COLO668 (cell line): ENCODE measurements at regions not wholly inside any gene's neighbourhood (a gene's known extent, or its start where the extent isn't known, plus 50 kb on each side); places are given as distances from the start of the nearest gene placed in this dataset.

Experiments
- DNase-seq: peaks from one replicate; lab custom pipeline; 2025; ENCODE audit not compliant: unreplicated experiment; lab: John Stamatoyannopoulos, UW

- DNase-seq = no peak
These were observed 66.1 kb upstream of the MLN start for GRCh38 chr6:33869826-33870423.

- DNase-seq = no peak
These were observed 65.3 kb upstream of the MLN start for GRCh38 chr6:33869121-33869520.

- no peak for DNase-seq
These were observed 64.3 kb upstream of the MLN start for GRCh38 chr6:33868141-33868540.

GRCh38 chr6:33865478-33866077 is 61.8 kb upstream of the MLN start:
- DNase-seq = no peak

DNA sequence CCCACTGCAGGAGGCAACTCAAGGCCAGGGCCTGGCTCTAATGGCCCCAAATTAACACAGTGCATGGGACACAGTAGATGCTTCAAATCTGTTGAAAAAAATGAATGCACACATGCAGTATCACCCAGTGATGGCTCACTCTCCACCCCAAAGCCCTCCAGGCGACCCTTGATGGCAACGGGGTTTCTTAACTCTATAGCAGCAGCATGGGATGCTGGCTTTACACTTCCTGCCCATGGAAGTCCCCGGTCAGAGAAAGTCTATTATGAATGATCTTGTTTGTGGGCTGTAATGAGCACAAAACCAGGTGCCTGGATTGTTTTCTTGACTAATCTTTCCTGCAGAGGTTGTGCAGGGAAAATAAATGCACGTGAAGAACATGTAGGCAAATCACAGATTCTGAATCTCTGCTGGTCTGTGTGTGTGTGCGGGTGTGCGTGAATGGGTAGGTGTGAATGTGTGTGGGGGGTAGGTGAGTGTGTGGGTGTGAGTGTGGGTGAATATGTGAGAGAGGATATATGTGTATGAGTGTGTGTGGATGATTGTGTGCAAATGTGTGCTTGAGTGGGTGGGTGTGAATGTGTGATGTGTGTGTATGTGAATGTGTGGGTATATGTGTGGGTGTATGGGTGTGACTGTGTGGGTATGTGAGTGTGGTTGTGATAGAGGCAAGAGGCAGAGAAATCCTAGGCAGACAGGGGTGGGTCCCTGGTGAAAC is 60.1 kb upstream of the MLN start:
- DNase-seq = no peak

GRCh38 chr6:33863084-33863483 is 59.3 kb upstream of the MLN start:
- no peak for DNase-seq

DNA sequence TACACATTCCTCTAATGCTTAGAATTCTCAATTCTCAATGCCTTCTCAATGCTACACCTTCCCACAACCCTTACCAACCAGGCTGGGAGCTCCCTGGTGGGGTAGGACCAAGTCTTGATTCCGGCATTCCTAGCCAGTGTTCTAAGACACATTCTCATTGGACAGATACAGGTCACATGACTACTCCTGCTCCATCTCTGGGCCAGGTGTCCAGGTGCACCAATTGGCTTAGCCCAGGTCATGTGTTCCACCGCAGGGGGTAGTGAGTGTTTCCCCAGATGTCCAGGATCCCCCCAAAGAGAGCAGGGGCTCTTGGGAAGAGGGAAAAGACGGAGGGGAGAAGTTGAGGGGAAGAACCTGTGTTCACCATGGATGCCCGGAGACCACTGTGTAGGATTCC is 58.7 kb upstream of the MLN start:
- DNase-seq = no peak

- no peak for DNase-seq
These were observed 57.9 kb upstream of the MLN start for GRCh38 chr6:33861722-33862121.

GRCh38 chr6:33860706-33861474 is 57.1 kb upstream of the MLN start:
- peak; percentile 29 for DNase-seq

DNA sequence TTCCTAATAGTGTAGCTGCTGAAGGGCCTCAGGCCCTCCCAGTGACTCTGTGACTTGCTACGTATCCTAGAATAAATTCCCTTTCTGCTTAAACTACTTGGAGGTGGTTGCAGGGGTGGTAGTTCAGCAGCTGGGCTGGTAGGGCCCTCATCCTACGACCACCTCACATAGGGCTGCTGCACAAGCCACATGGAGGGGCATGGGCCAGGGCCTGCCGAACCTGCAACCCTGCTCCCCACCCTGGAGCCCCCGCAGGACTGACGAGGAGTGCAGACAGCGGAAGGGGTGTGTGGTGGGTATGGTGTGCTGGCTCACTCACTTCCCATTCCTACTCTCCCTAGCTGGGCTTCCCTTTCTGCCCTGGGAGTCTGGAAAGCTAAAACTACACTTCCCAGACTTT is 56.2 kb upstream of the MLN start:
- DNase-seq = no peak

DNA sequence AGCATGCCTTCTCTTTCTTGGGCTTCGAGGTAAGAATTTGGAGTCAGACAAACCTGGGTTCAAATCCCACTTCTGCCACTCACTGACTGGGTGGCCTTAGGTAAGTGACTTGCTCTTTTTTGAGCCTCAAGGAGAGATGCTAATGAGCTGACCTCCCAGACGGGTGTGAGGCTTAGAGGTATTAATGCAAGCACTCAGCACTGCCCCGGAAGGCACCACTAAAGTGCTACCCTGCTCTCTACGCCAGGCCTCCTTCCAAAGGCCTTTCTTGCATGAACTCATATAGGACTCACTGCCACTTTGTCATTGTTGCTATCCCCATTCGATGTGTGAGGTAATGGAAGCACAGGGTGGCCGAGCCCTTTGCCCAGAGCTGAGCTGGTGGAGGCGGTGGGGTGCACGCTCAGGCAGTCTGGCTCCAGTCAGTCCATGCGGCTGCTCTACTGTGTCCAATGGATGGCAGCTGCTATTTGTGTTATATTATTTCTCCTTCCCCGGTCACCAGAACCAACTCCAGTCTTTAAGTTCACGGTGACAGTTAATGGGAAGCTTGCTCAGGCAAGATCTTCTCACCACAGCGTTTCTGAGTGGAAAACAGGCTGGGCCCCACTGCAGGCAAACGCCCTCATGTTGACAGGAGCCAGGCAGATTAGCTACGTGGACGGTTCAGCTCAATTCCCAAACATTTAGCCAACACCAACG is 55.2 kb upstream of the MLN start:
- DNase-seq = no peak

GRCh38 chr6:33857932-33858475 is 54.2 kb upstream of the MLN start:
- no peak for DNase-seq

- no peak for DNase-seq
These were observed 53.5 kb upstream of the MLN start for GRCh38 chr6:33857093-33857931.

- no peak for DNase-seq
These were observed 52.9 kb upstream of the MLN start for GRCh38 chr6:33856655-33857054.

DNA sequence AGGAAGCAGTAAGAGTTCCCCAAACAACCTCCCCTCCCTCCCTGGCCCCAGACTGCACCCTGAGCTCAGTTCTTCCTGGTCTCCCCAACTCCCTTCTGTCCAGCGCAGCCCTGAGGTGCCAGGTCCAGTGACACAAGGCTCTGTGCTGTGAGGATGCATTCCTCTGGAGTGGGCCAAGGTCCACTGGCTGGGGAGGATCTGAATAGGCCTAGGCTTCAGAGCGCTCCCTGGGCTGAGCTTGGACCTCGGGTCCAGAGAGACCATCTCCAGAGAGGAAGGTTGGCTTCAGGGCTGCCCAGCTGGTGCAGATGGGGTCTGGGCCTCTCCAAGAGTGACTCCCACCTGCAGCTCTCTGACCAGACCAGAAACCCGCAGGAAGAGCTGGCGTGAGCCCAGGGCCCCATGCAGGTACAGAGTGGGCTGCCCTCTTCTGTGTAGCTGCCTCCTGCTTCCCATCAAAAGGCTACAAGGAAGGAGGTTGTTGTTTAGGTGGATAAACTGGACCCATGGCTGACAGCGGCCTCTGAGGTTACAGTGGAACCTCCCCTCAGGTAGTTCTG is 52.3 kb upstream of the MLN start:
- DNase-seq = no peak

DNA sequence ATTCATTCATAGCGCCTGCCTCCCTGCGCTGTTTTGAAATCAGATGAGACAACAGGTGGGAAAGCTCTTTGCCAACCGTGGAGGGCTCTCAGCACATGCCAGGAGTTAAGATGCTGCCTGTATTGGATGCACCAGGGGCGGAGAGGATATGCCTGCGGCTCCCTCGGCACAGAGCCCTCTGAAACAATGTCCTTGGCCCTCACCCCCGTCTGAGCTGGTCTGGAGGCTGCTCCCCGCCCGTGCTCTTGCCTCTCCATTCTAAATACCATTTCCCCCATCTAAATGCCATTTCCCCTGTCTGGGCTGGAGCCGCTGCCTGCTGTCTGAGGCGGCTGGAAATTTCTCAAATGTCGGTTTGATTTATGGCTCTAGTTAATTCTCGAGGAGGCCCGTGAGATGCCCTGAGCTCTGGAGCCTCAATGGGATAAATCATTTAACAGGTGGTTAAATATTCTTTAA is 50.8 kb upstream of the MLN start:
- DNase-seq = peak; percentile 40

DNA sequence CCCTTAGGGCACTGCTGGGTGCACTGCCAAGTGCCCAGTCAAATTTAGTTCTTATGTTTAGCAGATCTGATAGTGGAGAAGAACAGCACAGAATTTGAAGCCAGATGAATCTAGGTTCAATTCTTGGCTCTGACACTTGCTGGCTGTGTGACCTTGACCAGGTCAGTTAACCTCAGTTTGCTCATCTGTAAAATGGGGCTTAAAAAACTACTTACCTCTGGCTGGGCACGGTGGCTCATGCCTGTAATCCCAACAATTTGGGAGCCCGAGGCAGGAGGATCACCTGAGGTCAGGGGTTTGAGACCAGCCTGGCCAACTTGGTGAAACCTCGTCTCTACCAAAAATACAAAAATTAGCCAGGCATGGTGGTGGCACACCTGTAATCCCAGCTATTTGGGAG is 49.9 kb upstream of the MLN start:
- DNase-seq = no peak
